GM18498 (cell line): ENCODE measurements at regions not wholly inside any gene's neighbourhood (a gene's known extent, or its start where the extent isn't known, plus 50 kb on each side); places are given as distances from the start of the nearest gene placed in this dataset.

Source experiments
- ATAC-seq: cut with Tn5 transposase; IDR thresholded peaks from one replicate; pipeline ENCODE4 v1.9.1; 2021; ENCODE audit warnings: mild to moderate bottlenecking, moderate library complexity; ENCODE audit not compliant: unreplicated experiment

DNA sequence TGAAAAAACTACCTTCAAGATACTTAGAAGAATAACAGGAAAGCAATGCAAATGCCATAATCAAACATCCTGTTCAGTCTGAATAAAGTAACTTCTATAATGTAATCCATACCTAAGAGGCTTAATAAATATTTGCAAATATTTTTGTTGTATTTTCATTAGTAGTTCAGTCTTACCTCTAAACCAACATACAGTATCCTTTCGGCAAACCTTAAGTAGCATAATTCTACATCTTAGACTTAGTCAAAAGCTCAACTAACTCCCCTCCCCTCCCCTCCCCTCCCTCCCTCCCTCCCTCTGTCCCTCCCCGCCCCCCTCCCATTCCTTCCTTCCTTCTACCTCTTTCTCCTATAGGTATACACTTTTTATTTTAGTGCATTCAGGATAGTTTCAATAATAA, 1373.2 kb downstream of the SUCLG1 start:
- ATAC-seq: no peak

- ATAC-seq: no peak
These were observed 1377.0 kb downstream of the SUCLG1 start for GRCh38 chr2:83081826-83082690.

DNA sequence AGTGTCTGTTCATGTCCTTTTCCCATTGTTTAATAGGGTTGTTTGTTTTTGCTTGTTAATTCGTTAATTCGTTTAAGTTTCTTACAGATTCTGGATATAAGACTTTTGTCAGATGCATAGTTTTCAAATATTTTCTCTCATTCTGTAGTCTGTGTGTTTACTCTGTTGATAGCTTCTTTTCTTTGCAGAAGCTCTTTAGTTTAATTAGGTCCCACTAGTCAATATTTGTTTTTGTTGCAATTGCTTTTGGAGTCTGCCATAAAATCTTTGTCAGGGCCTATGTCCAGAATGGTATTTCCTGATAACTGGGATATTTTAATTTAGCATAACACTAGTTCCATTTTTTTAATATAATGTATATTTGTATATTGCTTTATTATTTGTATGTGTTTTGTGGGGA, 1380.1 kb downstream of the SUCLG1 start:
- no peak for ATAC-seq

- ATAC-seq: no peak
These were observed 1386.3 kb downstream of the SUCLG1 start for GRCh38 chr2:83072767-83073166.

DNA sequence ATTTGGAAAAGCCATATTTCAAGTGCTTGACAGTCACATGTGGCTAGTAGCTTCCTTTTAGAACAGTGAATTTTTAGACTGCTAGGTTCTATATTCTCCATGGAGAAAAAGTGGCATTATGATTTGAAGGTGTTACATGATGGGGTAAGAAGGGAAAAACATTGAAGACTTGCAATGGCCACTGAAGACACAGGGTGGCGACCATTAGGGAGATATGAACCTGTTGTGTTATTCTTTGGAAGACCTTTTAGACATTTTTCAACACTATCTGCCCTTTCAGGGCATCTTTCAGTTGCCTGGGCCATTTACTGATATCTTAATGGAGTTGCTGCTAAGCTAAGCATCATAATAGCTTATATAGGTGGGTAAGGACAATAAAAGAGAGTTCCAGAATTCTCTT, 1387.2 kb downstream of the SUCLG1 start:
- no peak for ATAC-seq

- no peak for ATAC-seq
These were observed 1387.7 kb downstream of the SUCLG1 start for GRCh38 chr2:83071352-83071751.

DNA sequence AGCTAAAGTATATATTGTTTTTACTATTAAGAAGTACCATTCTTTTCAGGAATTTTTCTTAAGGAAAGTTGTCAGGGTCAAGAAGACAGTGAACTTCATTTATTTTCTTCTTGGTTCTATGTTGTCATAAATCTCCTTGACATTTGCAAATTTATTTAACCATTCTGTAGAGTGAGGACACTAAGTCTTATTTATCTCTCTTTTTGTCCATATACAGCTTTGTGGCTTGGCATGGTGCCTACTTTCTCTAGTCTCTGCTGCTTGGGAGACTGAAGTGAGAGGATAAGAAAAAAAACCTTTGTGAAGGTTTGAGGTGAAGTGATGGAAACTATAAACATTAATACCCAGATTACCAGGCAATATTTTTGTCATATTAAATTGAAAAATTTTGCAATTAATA, 1389.4 kb downstream of the SUCLG1 start:
- ATAC-seq: no peak

GRCh38 chr2:83068714-83069113, 1390.4 kb downstream of the SUCLG1 start:
- no peak for ATAC-seq

DNA sequence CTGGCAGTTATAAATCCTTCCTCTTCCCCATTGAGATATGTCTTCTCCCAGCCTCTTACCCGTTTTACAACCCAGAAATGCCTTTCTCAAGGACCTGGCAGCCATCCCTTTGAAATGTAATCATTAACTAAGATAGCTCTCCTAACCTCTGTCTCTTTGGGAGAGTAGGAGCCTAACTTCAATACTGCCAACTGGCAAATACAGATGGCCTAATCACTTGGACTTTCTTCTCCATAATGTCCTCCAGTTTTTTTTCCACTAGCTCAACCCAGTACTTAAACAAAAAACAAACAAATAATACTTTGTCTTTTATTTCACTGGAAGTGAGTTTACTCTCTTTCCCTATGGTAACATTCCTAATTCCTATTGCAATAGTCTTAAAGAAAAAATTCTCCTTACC, 1391.1 kb downstream of the SUCLG1 start:
- no peak for ATAC-seq

- no peak for ATAC-seq
These were observed 1395.1 kb downstream of the SUCLG1 start for GRCh38 chr2:83063933-83064332.

- no peak for ATAC-seq
These were observed 1395.6 kb downstream of the SUCLG1 start for GRCh38 chr2:83063511-83063910.

GRCh38 chr2:83058683-83059082, 1400.4 kb downstream of the SUCLG1 start:
- no peak for ATAC-seq

GRCh38 chr2:83055376-83056010, 1403.6 kb downstream of the SUCLG1 start:
- no peak for ATAC-seq

- ATAC-seq: no peak
These were observed 1404.3 kb downstream of the SUCLG1 start for GRCh38 chr2:83054751-83055150.

DNA sequence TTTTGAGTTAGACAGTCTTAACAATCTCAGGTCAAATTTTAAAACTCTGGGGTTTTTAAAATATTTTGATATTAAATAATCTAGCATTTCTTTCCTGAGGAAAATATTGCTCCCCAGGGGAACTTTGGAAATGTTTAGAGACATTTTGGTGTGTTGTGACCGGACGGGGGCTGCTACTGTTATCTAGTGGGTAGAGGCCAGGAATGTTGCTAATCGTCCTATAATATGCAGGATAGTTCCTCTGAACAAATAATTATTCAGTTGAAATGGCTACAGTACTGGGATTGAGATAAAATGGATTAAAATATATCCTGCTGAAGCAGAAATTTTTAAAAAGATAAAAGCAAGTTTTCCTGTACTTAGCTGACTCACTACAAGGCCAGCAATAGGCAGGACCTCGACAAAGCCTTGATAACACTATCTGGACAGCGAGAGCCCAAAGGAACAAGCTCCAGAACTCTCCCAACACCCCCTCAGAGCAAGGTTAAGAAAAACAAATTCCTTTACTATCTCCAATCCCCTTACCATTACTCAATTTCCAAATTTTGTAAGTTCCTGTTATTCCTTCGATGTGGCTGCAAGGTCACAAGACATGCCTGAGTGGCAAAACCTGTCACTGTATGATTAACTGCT, 1407.4 kb downstream of the SUCLG1 start:
- no peak for ATAC-seq

DNA sequence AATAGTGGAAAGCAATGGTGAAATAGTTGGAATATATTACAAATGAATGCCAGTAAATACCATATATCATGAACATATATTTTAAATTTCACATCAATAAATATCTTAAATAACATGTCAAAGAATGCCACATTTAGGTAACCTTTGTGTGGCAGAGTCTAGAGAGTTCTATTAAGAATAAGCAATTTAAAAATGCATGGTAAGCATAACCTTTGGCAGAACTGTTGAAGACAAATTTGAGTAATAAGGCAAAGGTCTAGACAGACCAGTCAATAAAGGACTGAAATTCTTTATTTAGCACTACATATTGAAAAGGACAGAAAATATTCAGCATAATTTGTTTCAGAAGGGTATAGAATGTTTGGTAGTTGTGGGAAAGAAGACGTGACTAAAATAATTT, 1417.0 kb downstream of the SUCLG1 start:
- ATAC-seq: no peak

- ATAC-seq: no peak
These were observed 1436.4 kb downstream of the SUCLG1 start for GRCh38 chr2:83022631-83023210.

DNA sequence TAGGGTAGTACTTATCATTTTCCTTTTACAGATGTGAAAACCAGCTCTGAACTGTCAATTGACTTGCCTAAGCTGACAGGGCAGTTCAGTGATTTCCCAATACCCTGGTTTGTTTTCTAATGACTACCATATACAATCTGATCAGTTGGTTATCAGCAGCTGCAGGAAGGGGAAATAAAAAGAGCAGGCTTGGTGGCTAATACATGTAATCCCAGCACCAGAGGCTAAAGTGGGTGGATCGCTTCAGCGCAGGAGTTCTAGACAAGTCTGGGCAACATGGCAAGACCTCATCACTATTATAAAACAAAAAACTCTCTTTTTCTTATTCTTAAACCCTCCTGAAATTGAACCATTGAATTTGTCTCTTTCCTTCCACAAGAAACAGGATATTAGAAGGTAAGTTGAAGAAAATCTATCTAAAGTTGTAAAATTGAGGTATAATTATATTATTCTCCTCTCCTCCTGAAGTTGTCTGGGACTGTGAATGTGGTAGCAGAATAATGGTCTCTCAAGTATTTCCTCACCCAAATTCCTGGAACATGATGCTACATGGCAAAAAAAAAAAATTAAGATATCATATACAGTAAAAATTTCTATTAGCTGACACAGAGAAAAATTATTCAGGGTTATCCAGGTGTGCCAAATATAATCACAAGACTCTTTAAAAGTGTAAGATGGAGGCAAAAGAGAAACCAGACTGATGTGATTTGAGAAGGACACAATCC, 1441.6 kb downstream of the SUCLG1 start:
- no peak for ATAC-seq

DNA sequence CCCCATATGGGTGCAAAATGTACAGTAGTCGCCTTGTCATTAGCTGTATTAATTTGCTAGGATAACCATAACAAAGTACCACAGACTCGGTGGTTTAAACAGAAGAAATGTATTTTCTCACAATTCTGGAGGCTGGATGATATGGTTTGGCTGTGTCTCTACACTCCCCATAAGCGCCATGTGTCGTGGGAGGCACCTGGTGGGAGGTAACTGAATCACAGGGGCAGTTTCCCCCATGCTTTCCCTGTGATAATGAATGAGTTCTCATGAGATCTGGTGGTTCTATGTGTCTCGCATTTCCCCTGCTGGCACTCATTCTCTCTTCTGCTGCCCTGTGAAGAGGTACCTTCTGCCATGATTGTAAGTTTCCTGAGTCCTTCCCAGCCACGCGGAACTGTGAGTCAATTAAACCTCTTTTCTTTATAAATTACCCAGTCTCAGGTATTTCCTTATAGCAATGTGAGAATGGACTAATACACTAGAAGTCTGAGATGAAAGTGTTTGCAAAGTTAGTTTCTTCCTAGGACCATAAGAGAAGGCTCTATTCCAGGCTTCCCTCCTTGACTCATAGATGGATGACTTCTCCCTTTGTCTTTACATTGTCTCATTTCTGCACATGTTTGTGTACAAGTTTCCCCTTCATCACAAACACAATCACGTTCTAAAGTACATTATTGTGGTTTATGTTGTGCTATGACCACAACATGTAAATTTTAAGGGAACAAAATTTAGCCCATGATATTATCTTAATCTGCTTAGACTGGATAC, 1442.6 kb downstream of the SUCLG1 start:
- ATAC-seq: no peak

DNA sequence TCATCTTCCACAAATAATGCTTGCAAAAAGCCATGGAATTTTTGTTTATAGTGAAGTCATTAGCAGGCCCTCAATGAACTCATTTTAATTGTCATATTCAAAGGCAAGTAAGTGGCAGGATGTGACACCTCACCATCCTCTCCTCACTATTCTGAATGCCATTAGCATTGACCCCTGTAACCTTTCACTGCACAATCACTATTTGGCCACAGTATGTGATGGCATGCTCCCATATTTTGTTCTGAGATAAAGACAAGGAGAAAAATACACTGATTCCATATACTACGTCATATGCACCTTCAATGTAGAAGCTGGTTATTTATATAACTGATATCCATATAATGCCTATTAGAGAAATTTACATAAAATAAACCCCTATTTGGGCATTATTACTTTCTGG, 1443.2 kb downstream of the SUCLG1 start:
- ATAC-seq: no peak
